Right kidney (tissue), 1 donor: ENCODE measurements at regions not wholly inside any gene's neighbourhood (a gene's known extent, or its start where the extent isn't known, plus 50 kb on each side); places are given as distances from the start of the nearest gene placed in this dataset.
"Not testable (repeated sequence)": the region's sequence is repeated elsewhere in the genome, so short reads cannot be mapped to it uniquely, and the experiment has no call there.

Source experiments
- DNase-seq: peaks from one replicate; pipeline ENCODE4 v3.0.0-alpha.2; 2016

DNA sequence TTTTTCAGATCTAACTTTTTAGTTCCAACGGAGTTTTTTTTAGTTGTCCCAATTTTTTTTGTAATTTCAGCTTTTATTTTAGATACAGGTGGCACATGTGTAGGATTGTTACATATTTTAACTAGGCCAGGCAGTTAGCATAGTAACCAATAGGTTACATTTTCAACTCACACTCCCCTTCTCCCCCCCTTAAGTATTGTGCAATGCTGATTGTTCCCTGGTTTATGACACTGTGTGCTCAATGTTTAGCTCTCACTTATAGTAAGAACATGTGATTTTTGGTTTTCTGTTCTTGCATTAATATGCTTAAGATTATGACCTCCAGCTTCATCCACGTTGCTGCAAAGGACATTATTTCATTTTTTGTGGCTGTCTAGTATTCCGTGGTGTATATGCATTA is 503.2 kb downstream of the CDH9 start:
- no peak for DNase-seq

DNA sequence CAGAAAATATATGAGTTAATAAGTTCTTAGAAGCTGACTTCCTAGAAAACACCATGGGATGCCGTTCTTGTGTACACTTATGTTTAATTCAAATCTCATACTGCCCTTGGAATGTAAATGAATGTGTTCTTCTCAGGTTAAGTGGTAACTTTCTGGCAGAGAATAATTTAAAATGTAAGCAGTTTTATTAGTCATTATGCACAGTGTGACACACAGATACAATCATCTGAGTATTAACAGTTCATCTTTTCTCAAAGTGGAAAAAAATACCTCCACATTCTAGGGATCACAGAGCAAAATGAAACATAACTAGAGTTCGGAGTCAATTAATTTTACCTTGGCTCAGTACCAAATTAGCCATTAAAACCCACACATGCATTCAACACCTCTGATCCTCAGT is 508.1 kb downstream of the CDH9 start:
- DNase-seq: no peak

GRCh38 chr5:26519245-26519644 is 519.1 kb downstream of the CDH9 start:
- no peak for DNase-seq

- no peak for DNase-seq
These were observed 520.3 kb downstream of the CDH9 start for GRCh38 chr5:26518065-26518464.

- no peak for DNase-seq
These were observed 539.4 kb downstream of the CDH9 start for GRCh38 chr5:26498972-26499371.

- DNase-seq: no peak
These were observed 542.9 kb downstream of the CDH9 start for GRCh38 chr5:26495437-26495836.

GRCh38 chr5:26492906-26493459 is 545.4 kb downstream of the CDH9 start:
- no peak for DNase-seq

DNA sequence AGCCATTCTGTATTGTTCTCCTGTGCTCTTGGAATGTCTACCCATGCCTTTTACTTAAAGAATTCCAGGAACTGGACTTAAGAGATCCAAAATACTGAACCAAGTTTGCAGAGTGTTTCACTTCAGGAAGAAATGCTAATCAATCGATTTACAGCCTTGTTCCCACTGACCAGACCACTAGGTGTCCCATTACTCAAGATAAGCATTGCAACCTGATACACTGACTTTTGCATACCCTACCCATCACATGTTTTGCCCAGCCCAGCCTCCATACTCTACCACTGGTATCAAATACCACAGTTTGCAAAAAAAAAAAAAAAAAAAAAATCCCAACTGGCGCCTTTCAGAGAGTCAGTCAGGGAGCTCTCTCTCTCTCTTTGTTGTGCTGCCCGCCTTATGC is 550.8 kb downstream of the CDH9 start:
- DNase-seq: no peak

GRCh38 chr5:26486631-26487030 is 551.8 kb downstream of the CDH9 start:
- no peak for DNase-seq

GRCh38 chr5:26485146-26485860 is 553.1 kb downstream of the CDH9 start:
- not testable (repeated sequence) for DNase-seq

GRCh38 chr5:26482810-26483375 is 555.5 kb downstream of the CDH9 start:
- DNase-seq: no peak

DNA sequence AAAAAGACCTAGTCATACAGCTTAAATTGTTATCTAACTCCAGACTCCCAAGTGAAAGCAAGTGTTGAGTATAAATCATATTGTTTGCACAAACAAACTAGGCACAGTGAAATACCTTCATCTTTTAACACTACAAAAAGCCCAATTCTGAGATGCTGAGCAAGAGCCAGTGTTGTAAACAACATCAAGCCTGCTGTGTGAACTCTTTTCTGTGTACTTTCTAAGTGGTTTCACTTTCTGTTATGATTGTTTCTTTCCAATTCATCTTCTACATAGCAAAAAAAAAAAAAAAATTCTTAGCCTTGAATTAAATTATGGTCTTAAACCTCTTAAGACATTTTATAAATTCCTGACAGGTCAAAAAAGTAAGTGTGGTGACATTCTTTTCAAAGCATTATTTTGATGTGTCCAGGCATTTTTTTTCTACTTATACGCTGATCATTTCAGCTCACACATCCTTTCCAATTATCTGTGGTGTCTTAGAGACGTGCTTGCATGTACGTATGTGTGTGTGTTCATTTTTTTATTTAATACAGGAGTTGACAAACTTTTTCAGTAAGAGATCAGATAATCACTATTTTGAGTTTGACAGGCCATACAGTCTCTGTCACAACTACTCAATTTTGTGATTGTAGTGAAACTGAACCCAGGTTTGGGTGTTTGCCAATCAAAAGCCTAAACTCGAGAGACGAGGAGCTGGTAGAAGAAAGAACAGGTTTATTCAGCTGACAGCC is 556.1 kb downstream of the CDH9 start:
- DNase-seq: no peak

DNA sequence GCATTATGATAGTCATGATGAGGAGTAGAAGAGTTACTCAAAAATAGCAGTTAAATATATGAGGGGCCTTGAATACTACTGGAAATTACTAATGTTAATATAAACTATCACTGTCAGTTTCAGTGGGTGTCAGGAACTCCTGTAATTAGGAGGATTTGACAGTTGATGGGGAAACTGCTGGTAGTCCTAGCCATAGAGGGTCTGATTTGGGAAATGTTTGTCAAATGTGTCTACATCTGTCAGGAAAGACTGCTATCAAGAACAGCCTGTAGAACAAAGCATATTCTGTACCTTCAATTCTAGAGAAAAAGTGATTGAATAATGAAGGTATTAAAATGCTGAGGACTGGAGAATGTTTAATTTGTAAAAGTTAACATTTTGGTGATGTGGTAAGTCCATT is 567.9 kb downstream of the CDH9 start:
- no peak for DNase-seq

DNA sequence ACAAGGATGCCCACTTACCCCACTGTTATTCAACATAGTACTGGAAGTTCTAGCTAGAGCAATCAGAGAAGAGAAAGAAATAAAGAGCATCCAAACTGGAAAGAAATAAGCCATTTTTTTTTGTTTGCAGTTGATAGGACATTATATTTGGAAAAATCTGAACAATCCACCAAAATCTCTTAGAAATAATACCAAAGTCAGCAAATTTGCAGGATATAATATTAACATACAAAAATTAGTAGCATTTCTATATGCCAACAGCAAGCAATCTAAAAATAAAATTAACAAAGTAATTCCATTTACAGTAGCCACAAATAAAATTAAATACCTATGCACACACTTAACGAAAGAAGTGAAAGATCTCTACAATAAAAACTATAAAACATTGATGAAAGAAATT is 599.3 kb downstream of the CDH9 start:
- DNase-seq: no peak

DNA sequence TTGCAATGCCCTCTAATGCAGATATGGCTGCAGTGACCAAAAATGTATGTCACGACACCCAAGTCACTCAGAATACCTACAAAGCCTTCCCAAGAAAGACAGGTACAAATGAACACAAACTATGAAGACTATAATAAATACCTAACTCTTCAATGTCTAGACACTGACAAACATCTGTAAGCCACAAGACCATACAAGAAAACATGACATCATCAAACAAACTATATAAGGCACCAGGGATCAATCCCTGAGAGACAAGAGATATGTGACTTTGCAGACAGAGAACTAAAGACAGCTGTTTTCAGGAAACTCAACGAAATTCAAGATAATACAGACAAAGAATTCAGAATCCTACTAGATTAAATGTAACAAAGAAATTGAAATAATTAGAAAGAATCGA is 603.7 kb downstream of the CDH9 start:
- no peak for DNase-seq

DNA sequence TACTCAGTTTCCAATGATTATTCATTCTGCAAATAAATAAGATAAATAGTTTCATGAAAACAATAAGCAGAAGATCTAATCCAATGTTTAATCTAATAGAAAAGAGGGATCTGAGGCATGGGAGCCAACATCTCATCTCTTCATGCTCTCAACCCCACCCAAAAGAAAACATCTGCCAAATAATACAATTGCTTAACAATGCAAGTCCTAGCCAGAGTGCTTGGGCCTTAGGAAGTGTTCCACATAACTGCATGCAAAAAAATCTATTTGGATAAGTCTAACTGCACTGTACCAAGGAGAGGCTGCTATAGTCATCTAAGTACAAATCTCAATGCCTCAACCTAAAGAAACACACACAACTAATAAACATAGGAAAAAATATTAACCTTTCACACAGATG is 606.0 kb downstream of the CDH9 start:
- no peak for DNase-seq

GRCh38 chr5:26430323-26430722 is 608.1 kb downstream of the CDH9 start:
- no peak for DNase-seq

GRCh38 chr5:26427281-26427680 is 611.1 kb downstream of the CDH9 start:
- DNase-seq: no peak

DNA sequence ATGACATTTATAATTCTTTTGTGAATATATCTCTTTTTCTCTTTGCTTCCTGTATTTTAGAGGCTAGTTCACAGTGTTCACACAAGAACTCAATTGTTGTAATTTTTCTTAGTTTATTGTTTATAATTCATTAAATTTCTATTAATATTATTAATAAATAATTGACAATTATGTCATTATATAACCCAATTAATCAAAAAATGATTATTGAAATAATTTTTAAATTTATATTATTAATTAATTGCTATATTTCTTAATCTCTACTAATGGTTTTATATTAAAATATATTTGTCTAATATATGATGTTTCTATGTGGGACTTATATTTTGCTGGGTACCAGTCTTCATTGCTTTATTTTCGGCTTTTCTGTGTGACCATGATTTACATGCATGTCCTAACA is 618.4 kb downstream of the CDH9 start:
- DNase-seq: no peak

DNA sequence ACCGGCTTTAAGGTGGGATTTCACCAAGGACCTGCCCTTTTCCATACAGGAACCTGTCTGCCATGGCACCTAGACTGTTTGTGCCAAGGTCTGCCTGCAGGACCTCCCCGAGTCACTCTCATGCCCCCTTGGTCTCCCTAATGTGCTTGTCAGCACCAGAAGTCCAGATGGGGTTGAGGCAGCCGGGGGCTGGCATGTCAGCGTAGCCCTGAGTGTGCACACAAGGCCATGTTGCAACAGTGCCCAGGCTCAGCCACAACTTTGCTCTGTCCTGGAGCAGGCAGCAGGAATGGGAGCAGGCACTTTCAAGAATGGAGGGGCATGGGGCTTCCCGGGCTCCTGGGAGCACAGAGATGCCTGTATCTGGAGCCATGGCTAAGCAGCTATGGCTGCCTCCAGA is 621.5 kb downstream of the CDH9 start:
- no peak for DNase-seq

DNA sequence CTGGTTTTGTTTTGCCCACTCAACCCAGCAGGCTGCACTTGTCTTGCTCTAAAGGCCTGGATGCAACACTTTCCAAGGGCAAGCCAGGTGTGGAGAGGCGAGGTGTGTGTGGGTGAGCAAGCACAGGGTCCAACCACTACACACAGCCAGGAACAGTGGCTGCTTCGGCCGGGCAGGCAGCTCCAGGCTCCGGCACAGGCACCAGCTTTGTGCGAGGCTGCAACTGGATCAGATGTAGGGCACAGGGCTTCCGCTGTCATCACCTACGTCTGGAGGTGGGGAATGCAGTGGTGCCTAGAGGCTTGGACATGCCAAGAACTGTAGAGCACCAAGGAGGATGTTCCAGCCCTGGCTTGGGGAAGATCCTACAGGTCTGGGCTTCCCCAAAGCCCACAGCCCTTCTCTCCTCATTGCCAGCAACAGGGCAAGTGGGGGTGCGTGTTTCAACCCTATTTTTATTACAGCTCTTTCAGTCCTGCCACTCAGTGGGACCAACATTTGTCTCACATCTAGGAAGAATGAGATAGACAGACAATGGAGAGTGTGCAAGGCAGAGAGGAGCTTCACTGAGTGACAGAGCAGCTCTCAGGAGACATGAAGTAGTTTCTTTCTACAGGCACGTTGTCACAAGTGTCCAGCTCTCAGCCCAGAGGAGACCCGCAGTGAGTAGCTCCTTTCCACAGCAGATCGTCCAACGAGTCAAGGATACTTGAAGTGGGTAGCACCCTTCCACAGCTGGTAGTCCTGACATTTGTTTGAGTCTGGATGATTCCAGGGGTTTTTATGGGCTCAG is 622.2 kb downstream of the CDH9 start:
- DNase-seq: no peak

DNA sequence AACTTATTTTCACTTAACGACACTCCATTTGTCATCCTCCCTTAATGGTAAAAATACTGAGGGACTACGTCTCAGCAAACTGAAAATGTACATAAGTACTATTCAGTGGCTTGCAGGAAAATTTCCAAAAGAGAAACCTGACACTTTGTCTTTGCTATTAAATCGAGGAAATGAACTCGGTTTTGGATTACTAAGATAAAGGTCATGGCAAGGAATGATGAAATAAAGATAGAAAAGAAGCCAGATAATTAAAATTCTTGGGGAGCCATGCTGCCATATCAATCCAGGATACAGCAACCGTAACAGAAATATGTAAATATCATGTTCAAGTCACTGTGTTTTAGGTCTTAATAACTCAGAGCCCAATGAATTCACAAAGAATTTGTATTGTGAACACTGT is 647.8 kb downstream of the CDH9 start:
- DNase-seq: no peak

DNA sequence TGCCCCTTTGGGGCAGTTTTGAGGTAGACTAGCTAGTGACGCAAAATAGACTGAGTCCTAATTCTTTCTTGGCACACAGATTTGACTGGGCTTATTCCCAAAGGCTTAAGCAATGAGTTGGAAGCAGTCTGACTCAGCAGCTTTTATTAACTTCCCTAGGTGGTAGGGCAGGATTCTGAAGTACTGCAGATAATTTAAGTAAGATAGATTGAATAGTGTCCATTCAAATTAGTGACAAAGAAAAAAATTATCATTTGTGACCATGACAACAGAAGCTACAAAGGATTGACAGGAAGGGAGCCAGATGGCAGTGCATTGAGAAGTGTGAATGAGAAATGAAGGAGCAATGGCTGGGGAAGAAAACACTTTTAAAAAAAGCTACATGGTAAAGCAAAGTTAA is 649.4 kb downstream of the CDH9 start:
- DNase-seq: no peak
